ENCODE measurements at regions not wholly inside any gene's neighbourhood (a gene's known extent, or its start where the extent isn't known, plus 50 kb on each side); places are given as distances from the start of the nearest gene placed in this dataset.
"Not testable (repeated sequence)": the region's sequence is repeated elsewhere in the genome, so short reads cannot be mapped to it uniquely, and the experiment has no call there.

- Mint-ChIP-seq H3K27me3 (ENCODE audit: low read depth in 2 of 2) (peaks cover 0 to 4% of the 10 kb centered on the region in 2 donors), H3K4me3 (no peak overlapping the region), H3K27ac (no peak overlapping the region), H3K4me1 (no peaks in the 10 kb centered on the region), H3K36me3 (no peaks in the 10 kb centered on the region), H3K9me3 (peaks cover 5 to 13% of the 10 kb centered on the region in 2 donors)
- no peak for DNase-seq
- Histone ChIP-seq H3K27me3 (ENCODE audit: control insufficient read depth, insufficient read depth, low read length) (no peaks in the 10 kb centered on the region), H3K4me3 (ENCODE audit: low read length) (no peak overlapping the region), H3K27ac (ENCODE audit: low read length) (no peak overlapping the region), H3K4me1 (ENCODE audit: control insufficient read depth, insufficient read depth, low read length) (no peaks in the 10 kb centered on the region), H3K36me3 (ENCODE audit: control insufficient read depth, insufficient read depth, low read length) (no peaks in the 10 kb centered on the region), H3K9me3 (ENCODE audit: control insufficient read depth, insufficient read depth, low read length) (no peaks in the 10 kb centered on the region)
- ATAC-seq: no peak
- intact Hi-C loops (cut with micrococcal nuclease): no loop called here
- TF ChIP-seq CTCF (IDR thresholded peaks at IDR 0.05): no peak
- WGBS (ENCODE audit: insufficient coverage): 85% methylated on average over 1 of the region's 1 CpG
These were observed 159.1 kb upstream of the CREB1 start for GRCh38 chr2:207370646-207371045.

GRCh38 chr2:207371877-207372276 lies 157.9 kb upstream of the CREB1 start:
- ATAC-seq (no peak), DNase-seq (no peak)
- Mint-ChIP-seq H3K27me3 (ENCODE audit: low read depth in 2 of 2) (peaks cover 0 to 4% of the 10 kb centered on the region in 2 donors), H3K36me3 (peaks cover under 1% of the 10 kb centered on the region), H3K27ac (no peak overlapping the region), H3K4me1 (no peaks in the 10 kb centered on the region), H3K4me3 (no peak overlapping the region), H3K9me3 (peaks cover 7 to 13% of the 10 kb centered on the region in 2 donors)
- H3K27ac ChIP-seq (ENCODE audit: low read length): no peak overlapping the region
- no peaks in the 10 kb centered on the region for H3K27me3 ChIP-seq (ENCODE audit: control insufficient read depth, insufficient read depth, low read length)
- intact Hi-C loops (cut with micrococcal nuclease): no loop called here
- no peaks in the 10 kb centered on the region for H3K36me3 ChIP-seq (ENCODE audit: control insufficient read depth, insufficient read depth, low read length)
- no peak overlapping the region for H3K4me3 ChIP-seq (ENCODE audit: low read length)
- H3K9me3 ChIP-seq (ENCODE audit: control insufficient read depth, insufficient read depth, low read length): no peaks in the 10 kb centered on the region
- TF ChIP-seq CTCF (IDR thresholded peaks at IDR 0.05): no peak
- H3K4me1 ChIP-seq (ENCODE audit: control insufficient read depth, insufficient read depth, low read length): no peaks in the 10 kb centered on the region

DNA sequence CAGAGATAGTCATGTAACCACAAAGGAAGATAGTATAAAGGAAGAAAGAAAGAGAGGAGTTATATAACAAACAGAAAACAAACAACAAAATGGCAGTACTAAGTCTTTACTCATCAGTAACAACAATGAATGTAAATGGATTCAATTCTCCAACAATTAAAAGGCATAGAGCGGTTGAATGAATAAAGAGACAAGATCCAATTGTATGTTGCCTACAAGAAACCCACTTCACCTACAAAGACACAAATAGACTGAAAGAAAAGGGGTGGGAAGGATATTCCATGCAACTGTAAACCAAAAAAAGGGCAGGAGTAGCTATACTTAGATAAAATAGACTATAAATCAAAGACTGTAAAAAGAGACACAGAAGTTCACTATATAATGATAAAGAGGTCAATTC lies 157.3 kb upstream of the CREB1 start:
- no peak for TF ChIP-seq CTCF (IDR thresholded peaks at IDR 0.05)
- H3K27ac ChIP-seq (ENCODE audit: low read length): no peak overlapping the region
- Mint-ChIP-seq H3K27ac (no peak overlapping the region), H3K36me3 (peaks cover 7% of the 10 kb centered on the region), H3K4me3 (no peak overlapping the region), H3K4me1 (no peaks in the 10 kb centered on the region), H3K9me3 (peaks cover 7 to 13% of the 10 kb centered on the region in 2 donors), H3K27me3 (ENCODE audit: low read depth in 2 of 2) (peaks cover 0 to 4% of the 10 kb centered on the region in 2 donors)
- no peaks in the 10 kb centered on the region for H3K36me3 ChIP-seq (ENCODE audit: control insufficient read depth, insufficient read depth, low read length)
- no peak overlapping the region for H3K4me3 ChIP-seq (ENCODE audit: low read length)
- intact Hi-C loops (cut with micrococcal nuclease): no loop called here
- H3K9me3 ChIP-seq (ENCODE audit: control insufficient read depth, insufficient read depth, low read length): no peaks in the 10 kb centered on the region
- no peak for ATAC-seq
- no peak for DNase-seq
- H3K27me3 ChIP-seq (ENCODE audit: control insufficient read depth, insufficient read depth, low read length): no peaks in the 10 kb centered on the region
- WGBS (ENCODE audit: insufficient coverage): no CpG with 5 or more reads among the region's 1 CpG
- no peaks in the 10 kb centered on the region for H3K4me1 ChIP-seq (ENCODE audit: control insufficient read depth, insufficient read depth, low read length)

DNA sequence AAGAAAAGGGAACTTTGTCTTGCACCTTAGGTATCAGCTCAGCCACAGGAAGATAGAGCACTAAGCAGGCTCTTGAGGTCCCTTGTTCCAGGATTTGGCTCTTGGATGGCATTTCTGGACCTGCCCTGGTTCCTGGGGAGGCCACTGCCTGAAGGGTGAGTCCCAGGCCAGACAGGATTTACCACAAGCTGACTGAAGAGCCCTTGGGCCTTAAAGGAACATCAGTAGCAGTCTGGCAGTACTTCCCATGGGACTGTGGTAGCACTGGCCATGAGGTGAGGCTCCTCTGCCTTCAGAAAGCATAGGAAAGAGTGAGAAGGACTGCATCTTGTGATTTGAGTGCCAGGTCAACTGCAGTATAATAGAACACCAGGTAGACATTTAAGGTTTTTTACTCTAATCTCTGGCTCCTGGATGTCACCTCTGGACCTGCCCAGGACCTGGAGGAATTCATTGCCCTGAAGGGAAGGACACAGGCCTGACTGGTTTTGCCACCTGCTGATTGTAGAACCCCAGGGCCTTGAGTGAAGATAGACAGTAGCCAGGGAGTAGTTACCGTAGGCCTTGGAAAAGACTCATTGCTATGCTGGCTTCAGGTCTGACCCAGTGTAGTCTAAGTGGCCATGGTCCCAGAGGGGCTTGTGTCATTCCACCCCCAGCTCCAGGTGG lies 154.4 kb upstream of the CREB1 start:
- Histone ChIP-seq H3K36me3 (ENCODE audit: control insufficient read depth, insufficient read depth, low read length) (no peaks in the 10 kb centered on the region), H3K27me3 (ENCODE audit: control insufficient read depth, insufficient read depth, low read length) (no peaks in the 10 kb centered on the region), H3K27ac (ENCODE audit: low read length) (no peak overlapping the region), H3K4me3 (ENCODE audit: low read length) (no peak overlapping the region), H3K4me1 (ENCODE audit: control insufficient read depth, insufficient read depth, low read length) (no peaks in the 10 kb centered on the region), H3K9me3 (ENCODE audit: control insufficient read depth, insufficient read depth, low read length) (no peaks in the 10 kb centered on the region)
- Mint-ChIP-seq H3K4me1 (no peaks in the 10 kb centered on the region), H3K27ac (no peak overlapping the region), H3K4me3 (no peak overlapping the region), H3K36me3 (peaks cover 35% of the 10 kb centered on the region), H3K9me3 (peaks cover 11 to 26% of the 10 kb centered on the region in 2 donors), H3K27me3 (ENCODE audit: low read depth in 2 of 2) (peaks cover 0 to 4% of the 10 kb centered on the region in 2 donors)
- 96% methylated on average over 1 of the region's 1 CpG for WGBS (ENCODE audit: insufficient coverage)
- intact Hi-C loops (cut with micrococcal nuclease): no loop called here
- TF ChIP-seq CTCF (IDR thresholded peaks at IDR 0.05): no peak
- DNase-seq (no peak), ATAC-seq (no peak)

DNA sequence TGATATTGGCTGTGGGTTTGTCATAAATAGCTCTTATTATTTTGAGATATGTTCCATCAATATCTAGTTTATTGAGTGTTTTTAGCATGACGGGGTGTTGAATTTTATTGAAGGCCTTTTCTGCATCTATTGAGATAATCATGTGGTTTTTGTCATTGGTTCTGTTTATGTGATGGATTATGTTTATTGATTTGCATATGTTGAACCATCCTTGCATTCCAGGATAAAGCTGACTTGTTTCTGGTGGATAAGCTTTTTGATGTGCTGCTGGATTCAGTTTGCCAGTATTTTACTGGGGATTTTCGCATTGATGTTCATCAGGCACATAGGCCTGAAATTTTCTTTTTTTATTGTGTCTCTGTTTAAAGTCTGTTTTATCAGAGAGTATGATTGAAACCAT lies 151.1 kb upstream of the CREB1 start:
- Mint-ChIP-seq H3K9me3 (peaks cover 9 to 17% of the 10 kb centered on the region in 2 donors), H3K36me3 (peaks cover 44% of the 10 kb centered on the region)
- H3K4me1 ChIP-seq (ENCODE audit: control insufficient read depth, insufficient read depth, low read length); intact Hi-C loops (cut with micrococcal nuclease); H3K4me3 Mint-ChIP-seq; H3K36me3 ChIP-seq (ENCODE audit: control insufficient read depth, insufficient read depth, low read length); H3K4me1 Mint-ChIP-seq; H3K27ac Mint-ChIP-seq; DNase-seq; H3K27me3 ChIP-seq (ENCODE audit: control insufficient read depth, insufficient read depth, low read length); H3K27me3 Mint-ChIP-seq (ENCODE audit: low read depth in 2 of 2); H3K27ac ChIP-seq (ENCODE audit: low read length); ATAC-seq; H3K9me3 ChIP-seq (ENCODE audit: control insufficient read depth, insufficient read depth, low read length); H3K4me3 ChIP-seq (ENCODE audit: low read length): not testable (repeated sequence)
- 76% methylated on average over 2 of the region's 2 CpGs for WGBS (ENCODE audit: insufficient coverage)

Measured in natural killer cell (primary cell).